Adrenal gland (tissue), 5 donors: ENCODE measurements at regions not wholly inside any gene's neighbourhood (a gene's known extent, or its start where the extent isn't known, plus 50 kb on each side); places are given as distances from the start of the nearest gene placed in this dataset.

Experiments
- CTCF ChIP-seq, 6 experiments: fragments of 450-650 bp in 4 of 6; fragments of 200-600 bp in 2 of 6; sonication (generic) in 1 of 6; IDR thresholded peaks; 1 replicate in 5 of 6; 2 replicates in 1 of 6; pipeline versions ENCODE4 v1.5.1 to v1.8.0; 2016 to 2021; ENCODE audit warnings: antibody characterized with exemption in 6 of 6, mild to moderate bottlenecking in 2 of 6, moderate library complexity in 1 of 6
- POLR2A ChIP-seq, 2 donors: fragments of 450-650 bp; IDR thresholded peaks; one replicate each; pipeline ENCODE4 v1.6.1; 2017; ENCODE audit warnings: antibody characterized with exemption in 2 of 2, mild to moderate bottlenecking in 2 of 2, moderate library complexity in 1 of 2
- donor health status: DM: no; HTN: no; CAD: no.

- TF ChIP-seq CTCF (IDR thresholded peaks at IDR 0.05) (no peak), POLR2A (IDR thresholded peaks at IDR 0.05) (no peak)
These were observed 118.8 kb upstream of the FRMD1 start for GRCh38 chr6:168197636-168198301.
